NCI-H524 treated with DMSO at 0.1 percent for 48 hours (cell line): ENCODE measurements at regions not wholly inside any gene's neighbourhood (a gene's known extent, or its start where the extent isn't known, plus 50 kb on each side); places are given as distances from the start of the nearest gene placed in this dataset.
"Not testable (repeated sequence)": the region's sequence is repeated elsewhere in the genome, so short reads cannot be mapped to it uniquely, and the experiment has no call there.

ENCODE experiments used
- DNase-seq: peaks from one replicate; lab custom pipeline; 2025; lab: John Stamatoyannopoulos, UW

DNA sequence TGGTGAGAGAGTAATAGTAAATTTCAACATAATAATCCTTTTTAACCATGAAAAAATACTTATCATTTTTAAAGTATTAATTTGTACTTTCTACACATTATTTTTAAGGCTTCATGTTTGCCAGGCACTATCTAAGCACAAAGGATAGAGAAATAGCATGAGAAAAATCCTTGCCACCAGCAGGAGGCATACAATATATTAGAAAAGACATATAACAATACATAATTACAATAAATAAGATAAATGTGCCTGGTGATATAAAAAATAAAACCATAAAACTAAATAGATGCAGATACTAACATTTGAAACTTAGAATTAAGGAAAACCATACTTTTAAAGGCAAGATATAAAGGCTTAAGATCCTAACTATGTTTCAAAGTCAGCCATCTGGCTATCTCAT is 1256.4 kb downstream of the DIAPH3 start:
- no peak for DNase-seq

DNA sequence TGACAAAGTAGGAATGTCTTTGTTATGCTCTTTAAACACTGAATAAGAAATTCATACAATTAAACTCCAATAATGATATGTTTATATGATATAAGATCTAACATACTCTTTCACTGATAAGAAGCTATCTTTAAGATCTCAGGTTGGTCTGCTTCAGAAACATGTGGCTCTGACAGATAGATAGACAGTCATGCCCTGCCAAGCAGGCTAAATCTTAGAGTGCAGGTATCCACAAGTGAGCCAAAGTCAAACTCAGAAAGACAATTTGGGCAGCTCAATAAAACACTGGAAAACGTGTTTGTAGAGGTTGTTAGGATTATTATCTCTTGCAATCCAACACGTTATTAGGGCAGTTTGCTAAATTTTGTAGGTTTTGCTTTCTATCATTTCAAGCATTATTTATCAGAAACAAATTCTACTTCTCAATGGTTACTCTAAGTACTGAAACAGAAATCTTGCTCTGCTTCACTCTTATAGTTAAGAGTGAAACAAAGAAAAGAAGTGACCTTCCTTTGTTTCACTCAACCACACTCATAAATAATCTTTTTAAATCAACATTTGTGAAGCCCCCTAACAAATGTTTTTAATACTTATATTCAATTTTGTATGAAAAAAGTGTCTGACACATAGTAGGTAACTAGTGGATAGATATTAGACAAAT is 1255.6 kb downstream of the DIAPH3 start:
- DNase-seq, result no peak

GRCh38 chr13:58919551-58919950 is 1244.2 kb downstream of the DIAPH3 start:
- no peak for DNase-seq

DNA sequence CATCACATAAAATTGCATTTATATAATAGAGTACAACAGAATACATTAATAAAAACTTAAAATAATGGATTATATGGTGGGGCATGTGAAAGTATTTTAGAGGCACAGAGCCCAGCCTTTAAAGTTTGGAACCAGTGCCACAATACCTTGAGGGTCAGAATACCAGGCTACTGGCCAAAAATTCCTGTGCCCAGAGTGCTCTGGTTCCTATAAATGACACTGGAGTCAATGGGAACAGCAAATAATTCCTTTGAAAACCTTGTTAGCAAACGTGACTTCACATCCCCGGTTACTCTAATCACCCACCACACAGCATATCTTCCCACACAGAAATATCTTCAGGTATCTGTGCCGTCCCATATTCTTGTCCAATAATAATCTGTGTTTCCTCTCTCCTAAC is 1242.6 kb downstream of the DIAPH3 start:
- no peak for DNase-seq

GRCh38 chr13:58926858-58927257 is 1236.9 kb downstream of the DIAPH3 start:
- no peak for DNase-seq

DNA sequence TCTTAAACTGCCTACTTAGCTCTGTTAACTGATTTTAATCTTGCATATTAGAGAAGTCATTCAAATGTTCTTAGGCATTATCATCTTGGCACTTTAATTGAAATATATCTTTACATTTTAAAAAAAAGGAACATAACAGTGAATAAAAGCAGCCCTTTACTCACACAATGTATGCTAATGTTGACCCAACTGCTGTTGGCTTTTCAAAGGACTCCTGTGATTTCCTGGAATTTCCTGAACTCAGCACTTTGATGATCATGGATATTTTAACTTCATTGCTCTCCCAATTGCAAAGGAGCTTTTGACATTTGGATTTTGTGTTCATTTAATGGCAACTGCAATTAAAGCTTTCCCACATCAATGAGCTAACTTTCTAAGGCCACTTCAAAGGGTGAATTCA is 1230.3 kb downstream of the DIAPH3 start:
- DNase-seq, result no peak

DNA sequence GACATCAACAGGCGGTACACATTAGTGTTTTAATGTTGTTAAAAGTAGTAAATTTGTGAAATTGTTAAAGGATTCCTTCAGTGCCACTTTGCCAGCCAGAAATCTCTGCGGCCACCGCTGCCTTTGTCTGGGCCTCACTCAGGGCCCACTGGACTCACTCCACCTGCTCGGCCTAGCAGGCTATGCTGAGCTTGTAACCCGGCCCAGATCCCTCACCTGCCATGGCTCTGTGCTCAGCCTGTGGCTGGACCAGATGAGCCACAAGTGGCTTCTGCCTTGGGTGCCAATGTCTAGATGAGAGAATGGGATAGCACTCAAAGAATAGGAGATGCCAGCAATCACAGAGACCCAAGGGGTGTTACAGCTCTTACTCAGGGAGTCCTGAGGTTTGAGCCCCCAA is 1228.0 kb downstream of the DIAPH3 start:
- no peak for DNase-seq

- no peak for DNase-seq
These were observed 1217.5 kb downstream of the DIAPH3 start for GRCh38 chr13:58946274-58946673.

- no peak for DNase-seq
These were observed 1214.1 kb downstream of the DIAPH3 start for GRCh38 chr13:58949646-58950045.

DNA sequence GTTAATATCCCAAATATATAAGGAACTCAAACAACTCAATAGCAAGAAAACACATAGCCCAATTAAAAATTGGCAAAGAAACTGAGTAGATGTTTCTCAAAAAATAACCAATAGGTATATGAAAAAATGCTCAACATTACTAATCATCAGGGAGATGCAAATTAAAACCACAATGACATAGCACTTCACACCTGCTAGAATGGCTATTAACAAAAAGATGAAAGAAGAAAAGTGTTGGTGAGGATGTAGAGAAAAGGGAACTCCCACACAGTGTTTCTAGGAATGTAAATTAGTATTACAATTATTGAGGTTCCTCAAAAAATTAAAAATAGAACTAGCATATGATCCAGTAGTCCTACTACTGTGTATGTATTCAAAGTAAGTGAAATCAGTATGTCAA is 1212.8 kb downstream of the DIAPH3 start:
- DNase-seq, result no peak

DNA sequence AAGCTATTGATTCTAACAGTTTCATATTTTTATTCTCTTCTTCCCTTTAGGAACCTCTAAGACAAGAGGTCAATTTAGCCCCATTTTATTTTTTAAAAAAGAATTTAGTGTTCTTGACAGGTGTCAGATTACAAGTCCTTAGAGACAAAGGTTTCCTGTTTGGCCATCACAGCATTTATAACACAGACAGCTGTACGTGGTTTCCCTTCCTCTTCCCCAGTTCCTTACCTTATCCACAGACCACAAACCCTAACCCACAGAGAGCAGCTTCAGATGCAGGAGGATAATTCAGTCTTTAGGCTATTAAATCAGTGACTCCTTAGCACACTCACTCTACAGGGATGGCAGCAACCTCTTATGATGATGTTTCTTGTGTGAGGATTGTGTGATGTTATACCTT is 1210.1 kb downstream of the DIAPH3 start:
- no peak for DNase-seq

DNA sequence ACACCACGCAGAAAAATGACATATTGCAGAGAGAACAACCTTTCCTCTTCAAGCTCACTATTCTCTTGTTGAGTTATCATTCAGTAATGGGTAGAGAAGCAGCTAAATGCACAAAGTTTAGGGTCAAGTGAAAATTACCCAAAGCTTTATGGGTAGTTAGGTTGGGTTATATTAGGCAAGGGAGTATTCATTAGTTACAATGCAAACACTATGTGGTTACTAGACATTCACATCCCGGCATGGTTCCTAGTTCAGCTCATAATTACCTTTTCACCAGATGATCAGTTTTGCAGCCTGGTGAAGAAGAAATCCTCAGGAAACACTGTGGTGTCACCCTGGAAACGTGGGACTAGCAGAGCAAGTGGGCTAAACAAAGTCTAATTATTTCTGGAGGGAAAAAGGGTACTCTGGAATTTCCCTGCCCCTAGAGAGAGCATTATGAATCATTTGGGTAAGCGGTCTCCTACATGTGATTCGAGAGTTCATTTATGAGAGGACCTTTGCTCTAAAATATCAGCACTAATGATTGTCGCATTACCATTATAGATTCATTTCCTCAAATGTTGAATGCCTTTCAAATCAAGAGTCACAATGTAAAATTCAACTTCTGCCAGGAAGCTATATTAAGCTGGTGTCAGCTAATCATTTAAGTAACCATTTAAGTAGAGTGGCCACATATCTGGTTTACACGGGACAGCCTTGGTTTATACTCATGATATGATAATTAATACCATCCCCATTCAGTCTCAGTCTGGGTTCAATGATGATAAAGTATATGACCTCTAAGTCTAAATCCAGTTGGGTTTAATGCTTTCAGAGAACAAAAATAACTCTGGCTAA is 1208.0 kb downstream of the DIAPH3 start:
- DNase-seq, result no peak

GRCh38 chr13:58958097-58958496 is 1205.6 kb downstream of the DIAPH3 start:
- not testable (repeated sequence) for DNase-seq

DNA sequence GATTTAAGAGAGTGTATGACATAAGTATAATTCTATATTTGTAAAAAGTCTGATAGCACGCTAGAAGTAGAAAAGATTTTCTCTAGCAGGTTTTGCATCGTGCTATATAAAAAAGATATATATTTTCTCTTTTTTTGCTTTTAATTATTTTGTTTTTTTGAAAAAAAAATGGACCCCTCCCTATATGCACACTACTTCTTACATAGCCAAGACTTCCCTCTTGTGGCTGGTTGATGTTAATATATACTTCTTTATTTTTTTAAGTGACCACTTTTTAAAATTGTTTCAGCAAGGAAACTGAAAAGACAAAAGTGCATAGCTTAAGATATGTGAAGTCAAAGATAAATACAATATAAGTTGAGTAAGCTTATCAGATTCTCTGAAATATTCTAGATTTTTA is 1202.8 kb downstream of the DIAPH3 start:
- DNase-seq, result no peak

DNA sequence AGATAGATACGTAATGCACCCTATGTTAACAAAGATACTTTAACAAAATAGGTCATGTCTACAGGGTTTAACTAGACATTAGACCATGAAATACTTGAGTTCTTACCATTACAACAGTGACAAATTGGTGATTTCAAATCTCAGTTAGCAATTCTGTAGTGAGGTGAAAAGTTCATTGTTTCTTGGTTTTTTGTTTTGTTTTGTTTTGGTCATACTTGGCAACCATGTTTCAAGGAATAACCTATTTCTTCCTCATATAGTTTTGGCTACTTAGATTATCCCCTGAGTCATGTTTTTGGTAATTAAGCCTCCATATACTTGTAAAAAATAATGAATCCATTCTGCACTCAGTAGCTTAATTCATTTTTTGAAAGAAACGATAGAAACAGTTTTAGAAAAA is 1200.4 kb downstream of the DIAPH3 start:
- no peak for DNase-seq

DNA sequence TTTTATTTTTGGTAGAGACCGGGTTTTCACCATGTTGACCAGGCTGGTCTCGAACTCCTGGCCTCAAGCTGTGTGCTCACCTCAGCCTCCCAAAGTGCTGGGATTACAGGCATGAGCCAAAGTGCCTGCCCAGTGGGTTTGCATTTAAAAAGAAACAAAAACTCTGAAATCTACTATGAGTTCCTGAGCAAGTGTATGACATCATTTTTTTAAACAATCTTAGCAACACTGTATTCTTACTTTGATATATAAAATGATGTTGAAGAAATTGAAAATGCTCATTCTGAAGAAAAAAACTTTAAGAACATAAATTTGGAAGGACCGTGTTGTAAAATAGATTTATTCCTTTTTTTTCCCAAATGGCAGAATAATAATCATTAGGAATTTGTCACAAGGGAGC is 1199.7 kb downstream of the DIAPH3 start:
- no peak for DNase-seq

DNA sequence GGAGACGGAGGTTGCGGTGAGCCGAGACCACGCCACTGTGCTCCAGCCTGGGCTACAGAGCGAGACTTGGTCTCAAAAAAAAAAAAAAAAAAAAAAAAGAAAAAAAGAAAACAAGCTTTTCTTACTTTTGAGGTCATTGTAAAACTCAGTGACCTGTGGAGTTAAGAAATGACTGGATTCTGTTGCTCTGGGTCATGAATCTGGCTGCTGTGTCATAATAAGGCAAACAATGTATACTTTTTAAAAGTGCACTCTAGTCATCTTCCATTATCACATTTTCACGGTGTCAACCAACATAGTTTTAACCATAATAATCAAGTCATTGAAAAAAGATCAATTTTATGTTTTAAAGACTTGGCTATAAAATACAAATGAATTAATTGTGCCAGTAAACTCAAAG is 1186.6 kb downstream of the DIAPH3 start:
- no peak for DNase-seq

DNA sequence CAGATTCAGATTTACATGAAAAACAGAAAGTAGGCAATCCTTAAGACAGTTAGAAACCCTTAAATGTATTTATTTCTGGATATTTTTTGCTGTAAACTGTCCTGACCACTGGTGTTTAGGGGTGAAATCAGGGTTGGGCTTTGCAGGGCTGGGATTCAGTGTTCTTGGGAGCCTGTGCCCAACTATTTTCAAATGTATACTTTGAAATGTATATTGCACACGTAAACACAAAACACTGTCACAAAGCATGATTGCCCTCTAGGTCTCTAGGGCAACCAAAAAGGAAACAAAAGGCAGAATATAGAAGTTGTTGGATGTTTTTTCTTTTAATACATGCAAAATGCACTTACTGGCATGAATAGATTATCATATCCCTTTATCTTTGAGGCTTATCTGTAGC is 1185.4 kb downstream of the DIAPH3 start:
- DNase-seq, result no peak

- no peak for DNase-seq
These were observed 1183.9 kb downstream of the DIAPH3 start for GRCh38 chr13:58979851-58980250.

DNA sequence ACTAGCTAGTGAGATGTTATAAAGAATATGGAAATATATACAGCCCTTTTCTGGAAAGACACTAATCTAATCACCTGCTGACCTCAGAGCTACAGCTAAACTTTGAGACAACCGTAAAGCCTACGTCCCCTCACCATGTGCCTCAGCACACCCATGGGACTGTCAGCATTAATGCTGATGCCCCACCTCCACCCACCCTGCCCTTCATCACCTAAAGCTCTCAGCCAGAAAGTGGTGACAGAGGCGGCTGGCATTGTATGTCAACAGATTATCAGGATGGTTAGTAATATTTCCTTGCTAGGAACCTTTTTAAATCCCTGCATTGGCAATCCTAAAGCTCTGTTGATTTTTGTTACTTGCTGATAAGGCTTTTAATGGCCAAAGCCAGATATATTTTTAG is 1177.9 kb downstream of the DIAPH3 start:
- DNase-seq, result no peak

- no peak for DNase-seq
These were observed 1174.2 kb downstream of the DIAPH3 start for GRCh38 chr13:58989556-58989955.

DNA sequence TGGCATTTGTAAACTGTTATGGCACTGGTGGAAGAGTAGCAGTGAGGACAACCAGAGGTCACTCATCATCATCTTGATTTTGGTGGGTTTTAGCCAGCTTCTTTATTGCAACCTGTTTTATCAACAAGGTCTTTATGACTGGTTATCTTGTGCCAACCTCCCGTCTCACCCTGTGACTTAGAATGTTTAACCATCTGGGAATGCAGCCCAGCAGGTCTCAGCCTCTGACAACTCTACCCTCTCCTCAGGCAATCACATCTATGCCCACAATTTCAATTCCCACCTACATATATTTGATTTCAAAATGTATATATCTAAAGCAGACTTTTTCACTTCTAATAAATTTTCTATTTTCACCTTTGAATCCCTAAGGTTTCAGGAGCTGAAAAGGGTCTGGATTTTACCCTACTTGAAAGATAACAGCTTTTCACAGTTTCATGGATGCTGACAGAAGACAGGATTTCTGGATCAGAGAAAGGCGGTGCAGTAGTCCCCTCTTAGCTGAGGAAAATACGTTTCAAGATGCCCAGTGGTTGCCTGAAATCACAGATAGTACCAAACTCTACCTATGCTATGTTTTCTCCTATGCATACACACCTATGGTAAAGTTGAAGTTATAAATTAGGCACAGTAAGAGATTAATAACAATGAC is 1171.8 kb downstream of the DIAPH3 start:
- no peak for DNase-seq

DNA sequence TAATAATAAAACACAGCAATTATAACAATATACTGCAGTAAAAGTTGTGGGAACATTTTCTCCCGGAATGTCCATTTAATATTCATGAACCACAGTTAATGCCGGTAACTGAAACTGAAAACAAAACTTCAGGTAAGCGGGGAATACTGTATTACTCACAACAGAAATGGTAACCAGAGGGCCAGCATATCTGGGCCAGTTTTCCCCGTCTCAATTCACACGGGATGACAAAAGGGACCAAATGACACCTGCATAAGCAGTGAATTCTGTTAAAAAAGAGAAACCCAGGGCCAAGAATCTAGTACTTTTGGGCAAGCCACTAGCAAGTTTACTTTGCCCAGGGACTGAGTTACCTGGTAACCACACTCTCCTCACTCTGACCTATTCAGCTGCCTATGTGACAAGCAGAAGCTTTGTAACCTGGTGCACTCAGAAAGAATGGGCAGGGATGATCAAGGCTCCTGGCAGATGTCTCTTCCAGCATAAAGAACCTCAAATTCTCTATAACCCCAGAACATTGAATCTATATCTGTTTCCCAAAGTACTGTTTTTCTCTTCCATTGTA is 1171.2 kb downstream of the DIAPH3 start:
- no peak for DNase-seq
